AG04449 (cell line): ENCODE measurements at regions not wholly inside any gene's neighbourhood (a gene's known extent, or its start where the extent isn't known, plus 50 kb on each side); places are given as distances from the start of the nearest gene placed in this dataset.
"Not testable (repeated sequence)": the region's sequence is repeated elsewhere in the genome, so short reads cannot be mapped to it uniquely, and the experiment has no call there.

ENCODE experiments used
- CTCF ChIA-PET: fragments of 350-600 bp; formaldehyde crosslinking; extraction: SDS; loops from one replicate; lab custom pipeline; 2021; ENCODE audit warnings: antibody characterized with exemption; lab: Yijun Ruan, JAX
- POLR2A ChIA-PET: fragments of 400-600, 350-600 bp; formaldehyde crosslinking; extraction: SDS; loops from one replicate; lab custom pipeline; 2020; ENCODE audit warnings: antibody characterized with exemption, inconsistent platforms; lab: Yijun Ruan, JAX
- DNase-seq: peaks from one replicate; pipeline ENCODE4 v3.0.0-alpha.2; 2010; ENCODE audit warnings: low read depth, low spot score
- H3K4me3 ChIP-seq: 2 replicates; pipeline ENCODE4 v1.5.1; 2011; ENCODE audit warnings: low read depth, mild to moderate bottlenecking, control low read depth, low read length
- CTCF ChIP-seq: IDR thresholded peaks from one replicate; pipeline ENCODE4 v1.5.1; 2011; ENCODE audit warnings: mild to moderate bottlenecking, moderate library complexity, low read length, control low read depth, inconsistent platforms; ENCODE audit not compliant: insufficient read depth; ENCODE audit errors: missing control alignments

- DNase-seq = no peak
- POLR2A ChIA-PET = no interaction called here
Observed at GRCh38 chr14:80024417-80024816, 186.9 kb downstream of the DIO2 start.

GRCh38 chr14:80018476-80018875 is 192.8 kb downstream of the DIO2 start:
- DNase-seq, H3K4me3 ChIP-seq, CTCF ChIA-PET, POLR2A ChIA-PET: not testable (repeated sequence)

More at GRCh38 chr14:80024417-80024816, 186.9 kb downstream of the DIO2 start:
- no peak overlapping the region for H3K4me3 ChIP-seq
- TF ChIP-seq CTCF = no peak
- CTCF ChIA-PET = no interaction called here

- H3K4me3 ChIP-seq = no peak overlapping the region
- ChIA-PET POLR2A (no interaction called here), CTCF (no interaction called here)
- DNase-seq = no peak
- TF ChIP-seq CTCF = no peak
Observed at GRCh38 chr14:80017795-80018194, 193.5 kb downstream of the DIO2 start.

GRCh38 chr14:80010245-80010644 is 201.1 kb downstream of the DIO2 start:
- CTCF ChIA-PET, DNase-seq, POLR2A ChIA-PET: not testable (repeated sequence)

GRCh38 chr14:80005561-80005960 is 205.7 kb downstream of the DIO2 start:
- POLR2A ChIA-PET = no interaction called here
- H3K4me3 ChIP-seq = no peak overlapping the region
- DNase-seq = no peak
- CTCF ChIA-PET = no interaction called here
- TF ChIP-seq CTCF = no peak

More at GRCh38 chr14:80010245-80010644, 201.1 kb downstream of the DIO2 start:
- H3K4me3 ChIP-seq = not testable (repeated sequence)

- no peak overlapping the region for H3K4me3 ChIP-seq
- TF ChIP-seq CTCF = no peak
- CTCF ChIA-PET = no interaction called here
- no peak for DNase-seq
- POLR2A ChIA-PET = no interaction called here
Observed at GRCh38 chr14:80004871-80005270, 206.4 kb downstream of the DIO2 start.

GRCh38 chr14:80003138-80003537 is 208.2 kb downstream of the DIO2 start:
- ChIA-PET CTCF (no interaction called here), POLR2A (no interaction called here)
- DNase-seq = peak; percentile 7
- TF ChIP-seq CTCF = no peak
- no peak overlapping the region for H3K4me3 ChIP-seq
